GM12892 (cell line): ENCODE measurements at regions not wholly inside any gene's neighbourhood (a gene's known extent, or its start where the extent isn't known, plus 50 kb on each side); places are given as distances from the start of the nearest gene placed in this dataset.

Experiments used
- POLR2A ChIP-seq: IDR thresholded peaks from 2 replicates; pipeline ENCODE4 v1.6.1; 2011; ENCODE audit warnings: low read depth, low read length, control low read depth
- POLR2AphosphoS5 ChIP-seq: IDR thresholded peaks from 2 replicates; pipeline ENCODE4 v1.6.1; 2011; ENCODE audit warnings: low read depth, low read length, control low read depth

GRCh38 chr12:93237235-93237915 is 140.3 kb upstream of the NUDT4 start:
- TF ChIP-seq POLR2A (no peak), POLR2AphosphoS5 (no peak)
